GM12892 (cell line): ENCODE measurements at regions not wholly inside any gene's neighbourhood (a gene's known extent, or its start where the extent isn't known, plus 50 kb on each side); places are given as distances from the start of the nearest gene placed in this dataset.
A peak's percentile ranks its signal among the peaks of the same experiment; 100 is the strongest.
"Not testable (repeated sequence)": the region's sequence is repeated elsewhere in the genome, so short reads cannot be mapped to it uniquely, and the experiment has no call there.

Experiments
- DNase-seq: peaks from one replicate; pipeline ENCODE4 v3.0.0; 2011; ENCODE audit not compliant: insufficient read length
- FAIRE-seq: peaks from 2 replicates; lab custom pipeline; 2011; peaks lifted over from hg19 to GRCh38; lab: Jason Lieb, UNC
- POLR2A ChIP-seq: IDR thresholded peaks from 2 replicates; pipeline ENCODE4 v1.6.1; 2011; ENCODE audit warnings: low read depth, low read length, control low read depth
- POLR2AphosphoS5 ChIP-seq: IDR thresholded peaks from 2 replicates; pipeline ENCODE4 v1.6.1; 2011; ENCODE audit warnings: low read depth, low read length, control low read depth
- TAF1 ChIP-seq: IDR thresholded peaks from 2 replicates; pipeline ENCODE4 v1.6.1; 2011; ENCODE audit warnings: low read depth, mild to moderate bottlenecking, control low read depth, low read length, borderline replicate concordance

- FAIRE-seq (peak; percentile 67), DNase-seq (no peak)
- TF ChIP-seq TAF1 (no peak), POLR2A (no peak), POLR2AphosphoS5 (no peak)
These were observed 84.9 kb upstream of the NRN1 start for GRCh38 chr6:6091608-6092002.

- peak; percentile 24 for FAIRE-seq
These were observed 84.3 kb upstream of the NRN1 start for GRCh38 chr6:6090861-6091607.

GRCh38 chr6:6085928-6086668 lies 79.4 kb upstream of the NRN1 start:
- DNase-seq: no peak
- no peak for FAIRE-seq
- TF ChIP-seq TAF1 (no peak), POLR2A (no peak), POLR2AphosphoS5 (no peak)

More at GRCh38 chr6:6090861-6091607, 84.3 kb upstream of the NRN1 start:
- DNase-seq: no peak
- TF ChIP-seq POLR2AphosphoS5 (no peak), TAF1 (no peak), POLR2A (no peak)

GRCh38 chr6:6080975-6081374 lies 74.2 kb upstream of the NRN1 start:
- TF ChIP-seq TAF1 (no peak), POLR2AphosphoS5 (no peak), POLR2A (no peak)
- no peak for FAIRE-seq
- DNase-seq: no peak

GRCh38 chr6:6074190-6074589 lies 67.5 kb upstream of the NRN1 start:
- TF ChIP-seq POLR2AphosphoS5 (no peak), POLR2A (no peak), TAF1 (no peak)
- DNase-seq (no peak), FAIRE-seq (no peak)

GRCh38 chr6:6068157-6068556 lies 61.4 kb upstream of the NRN1 start:
- DNase-seq, FAIRE-seq: not testable (repeated sequence)

DNA sequence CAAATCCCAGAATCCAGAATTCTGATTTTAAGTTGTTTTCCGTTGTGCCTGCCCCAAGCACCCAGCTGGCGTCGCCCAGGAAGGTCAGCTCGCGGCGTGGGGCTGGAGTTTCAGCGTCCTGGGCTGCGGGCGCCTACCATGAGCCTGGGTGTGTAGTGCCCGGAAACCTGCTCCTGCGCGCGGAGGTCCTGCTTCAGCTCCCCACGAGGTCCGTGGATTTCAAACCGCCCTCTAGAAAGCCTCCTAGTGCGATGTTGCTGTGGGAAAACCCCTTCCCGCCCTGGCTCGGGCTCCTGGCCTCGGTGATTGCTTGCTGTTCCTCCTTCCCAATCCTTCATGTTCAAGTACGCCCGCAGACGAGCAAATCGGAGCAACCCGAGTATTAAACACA lies 51.3 kb upstream of the NRN1 start:
- FAIRE-seq: no peak
- TF ChIP-seq TAF1: no peak
- TF ChIP-seq POLR2A: no peak
- no peak for TF ChIP-seq POLR2AphosphoS5
- no peak for DNase-seq

GRCh38 chr6:6057442-6058053 lies 50.8 kb upstream of the NRN1 start:
- TF ChIP-seq POLR2AphosphoS5 (no peak), TAF1 (no peak), POLR2A (no peak)
- DNase-seq (no peak), FAIRE-seq (peak; percentile 91)
